ENCODE measurements at regions not wholly inside any gene's neighbourhood (a gene's known extent, or its start where the extent isn't known, plus 50 kb on each side); places are given as distances from the start of the nearest gene placed in this dataset.

GRCh38 chr12:105804591-105805265 is 334.0 kb downstream of the NUAK1 start:
- TF ChIP-seq CTCF (IDR thresholded peaks at IDR 0.05): no peak
- TF ChIP-seq POLR2A (IDR thresholded peaks at IDR 0.05): no peak
- TF ChIP-seq POLR2AphosphoS5 (IDR thresholded peaks at IDR 0.05; ENCODE audit: insufficient read depth in 1 of 2, low read depth in 1 of 2): no peak
